Left forelimb (tissue), 1 donor: ENCODE measurements at regions not wholly inside any gene's neighbourhood (a gene's known extent, or its start where the extent isn't known, plus 50 kb on each side); places are given as distances from the start of the nearest gene placed in this dataset.

ENCODE experiments used
- DNase-seq: peaks from one replicate; pipeline ENCODE4 v3.0.0-alpha.2; 2018; ENCODE audit warnings: low spot score

GRCh38 chr12:127898616-127899015 is 368.4 kb upstream of the TMEM132C start:
- no peak for DNase-seq

- DNase-seq, result no peak
These were observed 367.0 kb upstream of the TMEM132C start for GRCh38 chr12:127899971-127900370.

- no peak for DNase-seq
These were observed 366.6 kb upstream of the TMEM132C start for GRCh38 chr12:127900386-127900785.

- no peak for DNase-seq
These were observed 363.8 kb upstream of the TMEM132C start for GRCh38 chr12:127903146-127903545.

- no peak for DNase-seq
These were observed 357.9 kb upstream of the TMEM132C start for GRCh38 chr12:127909041-127909440.

GRCh38 chr12:127911291-127911690 is 355.7 kb upstream of the TMEM132C start:
- DNase-seq, result no peak

- no peak for DNase-seq
These were observed 354.8 kb upstream of the TMEM132C start for GRCh38 chr12:127912035-127912665.

- no peak for DNase-seq
These were observed 343.5 kb upstream of the TMEM132C start for GRCh38 chr12:127923501-127923900.

GRCh38 chr12:127925971-127926370 is 341.0 kb upstream of the TMEM132C start:
- DNase-seq, result no peak

- DNase-seq, result no peak
These were observed 338.8 kb upstream of the TMEM132C start for GRCh38 chr12:127928178-127928577.

GRCh38 chr12:127928615-127929571 is 338.1 kb upstream of the TMEM132C start:
- no peak for DNase-seq

- no peak for DNase-seq
These were observed 336.8 kb upstream of the TMEM132C start for GRCh38 chr12:127930122-127930521.

GRCh38 chr12:127934409-127934808 is 332.6 kb upstream of the TMEM132C start:
- DNase-seq, result no peak

- DNase-seq, result no peak
These were observed 330.5 kb upstream of the TMEM132C start for GRCh38 chr12:127936463-127936862.

- DNase-seq, result no peak
These were observed 325.6 kb upstream of the TMEM132C start for GRCh38 chr12:127941332-127941731.

GRCh38 chr12:127942981-127943380 is 324.0 kb upstream of the TMEM132C start:
- no peak for DNase-seq

GRCh38 chr12:127943481-127944210 is 323.3 kb upstream of the TMEM132C start:
- DNase-seq, result no peak

GRCh38 chr12:127944211-127944899 is 322.6 kb upstream of the TMEM132C start:
- DNase-seq, result no peak

GRCh38 chr12:127957001-127957660 is 309.8 kb upstream of the TMEM132C start:
- DNase-seq, result no peak

GRCh38 chr12:127962303-127962702 is 304.7 kb upstream of the TMEM132C start:
- DNase-seq, result no peak

GRCh38 chr12:127963933-127964332 is 303.0 kb upstream of the TMEM132C start:
- no peak for DNase-seq
